T-helper 2 cell treated with Interferon-gamma antibody and Interleukin-4, amounts not matched to agents 100 ng/mL and 5 ng/mL, for 36 hours (primary cell): ENCODE measurements at regions not wholly inside any gene's neighbourhood (a gene's known extent, or its start where the extent isn't known, plus 50 kb on each side); places are given as distances from the start of the nearest gene placed in this dataset.

Experiments
- intact Hi-C: fragments of 100-400 bp; cut with micrococcal nuclease; formaldehyde crosslinking; loops from one replicate; pipeline ENCODE4 v1.15.1; 2023

DNA sequence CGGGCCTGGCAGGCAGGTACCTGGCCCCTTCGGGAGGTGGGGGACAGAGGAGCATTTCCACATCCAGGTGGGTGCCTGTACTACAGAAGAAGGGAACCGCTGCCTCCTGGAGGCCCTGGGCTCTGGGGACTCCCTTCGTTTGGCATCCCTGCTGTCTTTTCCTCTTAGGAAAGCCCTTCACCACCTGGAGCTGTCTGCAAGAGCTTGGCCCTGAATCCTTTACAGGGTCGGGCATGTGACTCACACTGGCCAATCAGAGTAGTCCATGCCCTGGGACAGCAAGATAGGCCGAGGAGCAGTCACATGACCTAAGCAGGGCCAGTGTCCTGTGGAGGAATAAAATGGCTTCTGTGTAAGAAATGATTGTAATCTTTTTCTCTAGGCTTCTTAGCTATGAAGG, 224.9 kb downstream of the ANKRD60 start:
- intact Hi-C loops, result no loop called here

DNA sequence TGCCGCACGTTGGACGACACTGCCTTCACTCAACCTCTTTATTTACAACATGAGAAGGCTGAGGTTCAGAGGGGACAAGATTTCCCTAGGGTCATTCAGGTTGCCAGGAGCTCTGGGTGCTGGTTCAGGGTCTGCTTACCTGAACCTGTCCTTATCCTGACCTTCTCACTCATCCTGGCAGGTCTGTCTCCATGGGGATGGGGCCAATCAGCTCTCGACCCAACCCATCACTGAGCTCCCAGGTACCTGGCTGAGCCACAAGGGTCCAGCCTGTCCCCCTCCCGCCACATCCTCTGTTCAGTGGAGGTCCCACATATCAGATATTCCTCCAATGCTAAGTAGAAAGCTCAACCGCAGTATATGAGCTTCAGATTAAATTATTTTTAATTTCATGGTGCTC, 225.6 kb downstream of the ANKRD60 start:
- intact Hi-C loops, result no loop called here

DNA sequence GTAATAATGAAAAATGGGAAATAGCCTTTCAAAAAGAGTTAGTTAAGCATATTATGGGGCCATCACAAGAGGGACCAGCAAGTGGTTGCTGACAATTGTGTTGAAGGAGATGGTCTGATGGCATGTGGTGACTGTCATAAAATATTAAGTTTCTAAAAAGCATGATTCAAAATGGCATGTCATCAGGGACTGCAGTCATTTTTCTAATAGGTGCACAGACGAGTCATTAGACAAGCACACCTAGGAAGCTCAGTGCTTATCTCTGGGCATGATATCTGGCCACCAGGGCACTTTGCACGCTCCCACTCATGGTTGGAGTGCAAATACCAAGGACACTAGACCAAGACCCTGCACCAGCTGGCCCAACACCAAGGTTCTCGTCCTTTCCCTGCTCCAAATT, 226.5 kb downstream of the ANKRD60 start:
- intact Hi-C loops, result no loop called here

DNA sequence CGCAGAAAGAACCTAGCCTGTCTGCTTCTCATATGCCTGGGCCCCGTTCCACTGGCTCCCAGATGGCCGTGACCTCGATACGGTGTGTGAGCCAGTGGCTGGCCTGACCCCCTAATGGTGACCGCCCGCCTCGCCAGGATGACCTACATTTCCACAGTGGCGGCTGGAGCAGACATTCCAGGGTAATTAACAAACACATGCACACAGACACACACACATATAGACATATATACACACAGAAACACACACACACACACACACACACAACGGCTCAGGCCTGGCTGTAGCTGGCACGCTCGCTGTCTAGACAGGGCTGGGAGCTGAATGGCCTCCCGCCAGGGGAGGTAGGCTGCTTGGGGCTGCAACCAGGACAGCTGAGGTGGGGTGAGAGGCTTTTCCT, 227.1 kb downstream of the ANKRD60 start:
- intact Hi-C loops, result no loop called here

DNA sequence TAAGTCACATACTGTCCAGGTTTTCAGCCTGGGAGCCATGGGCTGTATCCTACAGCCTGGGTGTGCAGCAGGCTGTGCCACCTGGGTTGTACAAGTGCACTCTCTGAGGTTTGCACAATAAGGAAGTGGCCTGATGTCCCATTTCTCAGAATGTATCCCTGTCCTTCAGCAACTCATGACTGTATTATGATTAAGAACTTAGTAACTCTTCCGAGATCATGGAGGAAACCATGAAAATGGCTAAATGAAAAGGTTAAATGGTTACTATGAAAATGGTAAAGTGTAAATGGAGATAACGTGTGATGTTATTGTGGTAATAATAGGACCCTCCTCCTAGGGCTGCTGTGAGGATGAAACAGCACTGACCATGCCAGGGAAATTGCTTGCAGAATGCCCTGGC, 227.6 kb downstream of the ANKRD60 start:
- intact Hi-C loops, result no loop called here

DNA sequence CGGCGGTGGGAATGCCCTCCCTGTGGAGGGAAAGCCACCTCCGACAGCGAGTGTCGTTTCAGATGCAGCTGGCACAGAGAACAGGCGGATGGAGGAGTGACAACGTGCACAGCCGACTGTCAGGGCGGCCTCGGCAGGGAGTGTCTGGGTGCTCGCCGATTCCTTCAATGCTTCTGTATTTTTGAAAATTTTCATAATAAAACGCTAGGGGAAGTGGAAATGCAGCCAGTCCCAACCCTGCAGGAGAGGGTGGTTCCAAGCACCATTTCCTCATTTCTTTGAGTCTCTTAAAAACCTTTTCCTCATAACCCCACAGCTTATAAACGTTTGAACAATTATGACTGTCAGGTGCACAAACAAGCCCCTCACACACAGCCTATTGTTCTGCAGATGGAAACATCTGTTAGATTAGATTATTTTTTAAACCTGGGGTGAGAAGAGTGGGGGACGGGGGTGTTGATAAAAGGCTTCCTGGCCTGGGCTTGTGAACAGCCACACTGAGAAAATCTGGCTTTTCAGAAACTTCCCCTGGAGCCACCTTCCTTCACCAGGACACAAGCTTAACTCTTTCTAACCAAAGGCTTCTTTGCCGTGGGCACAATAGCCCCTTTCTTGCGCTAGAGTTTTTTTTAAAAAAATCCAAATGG, 228.9 kb downstream of the ANKRD60 start:
- intact Hi-C loops, result no loop called here

DNA sequence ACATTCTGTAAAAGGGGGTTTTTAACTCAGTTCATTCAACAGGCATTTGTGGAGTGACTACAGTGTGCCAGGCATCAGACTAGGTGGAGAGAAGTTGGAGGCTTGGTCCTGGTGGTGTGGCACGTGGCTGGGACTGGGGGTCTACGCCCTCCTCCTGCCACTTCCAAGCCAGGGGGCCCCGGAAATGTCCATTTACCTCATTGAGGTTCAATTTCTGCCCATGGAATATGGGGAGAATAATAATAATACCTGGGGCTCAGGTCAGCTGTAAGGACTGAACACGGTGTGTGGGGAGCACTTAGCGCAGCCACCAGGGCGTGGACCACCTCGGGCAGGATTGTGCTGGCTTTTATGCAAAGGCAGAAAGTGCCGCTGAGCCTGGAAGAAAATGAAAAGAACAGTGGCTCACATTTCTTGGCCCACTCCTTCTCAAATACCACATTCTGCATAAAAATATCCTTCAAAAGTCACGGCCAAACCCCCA, 229.4 kb downstream of the ANKRD60 start:
- intact Hi-C loops, result no loop called here

DNA sequence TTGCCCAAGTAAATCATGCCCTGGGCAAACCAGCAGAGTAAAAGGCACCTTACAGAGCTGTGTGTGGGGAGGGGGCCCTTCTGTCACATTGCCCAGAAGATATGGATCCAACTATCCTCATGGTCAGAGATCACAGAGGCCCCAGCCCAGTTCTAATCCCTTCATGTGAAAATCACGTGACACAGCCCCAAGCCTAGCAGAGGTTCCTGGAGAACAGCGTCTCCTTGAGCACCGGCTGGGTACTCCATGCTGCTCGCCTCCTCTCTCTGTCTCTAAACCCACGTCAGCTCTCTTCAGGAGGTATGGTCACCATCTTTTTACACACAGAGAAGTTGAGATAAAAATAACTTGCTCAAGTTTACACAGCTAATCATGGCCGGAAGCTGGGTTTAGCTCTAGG, 230.2 kb downstream of the ANKRD60 start:
- intact Hi-C loops, result no loop called here

DNA sequence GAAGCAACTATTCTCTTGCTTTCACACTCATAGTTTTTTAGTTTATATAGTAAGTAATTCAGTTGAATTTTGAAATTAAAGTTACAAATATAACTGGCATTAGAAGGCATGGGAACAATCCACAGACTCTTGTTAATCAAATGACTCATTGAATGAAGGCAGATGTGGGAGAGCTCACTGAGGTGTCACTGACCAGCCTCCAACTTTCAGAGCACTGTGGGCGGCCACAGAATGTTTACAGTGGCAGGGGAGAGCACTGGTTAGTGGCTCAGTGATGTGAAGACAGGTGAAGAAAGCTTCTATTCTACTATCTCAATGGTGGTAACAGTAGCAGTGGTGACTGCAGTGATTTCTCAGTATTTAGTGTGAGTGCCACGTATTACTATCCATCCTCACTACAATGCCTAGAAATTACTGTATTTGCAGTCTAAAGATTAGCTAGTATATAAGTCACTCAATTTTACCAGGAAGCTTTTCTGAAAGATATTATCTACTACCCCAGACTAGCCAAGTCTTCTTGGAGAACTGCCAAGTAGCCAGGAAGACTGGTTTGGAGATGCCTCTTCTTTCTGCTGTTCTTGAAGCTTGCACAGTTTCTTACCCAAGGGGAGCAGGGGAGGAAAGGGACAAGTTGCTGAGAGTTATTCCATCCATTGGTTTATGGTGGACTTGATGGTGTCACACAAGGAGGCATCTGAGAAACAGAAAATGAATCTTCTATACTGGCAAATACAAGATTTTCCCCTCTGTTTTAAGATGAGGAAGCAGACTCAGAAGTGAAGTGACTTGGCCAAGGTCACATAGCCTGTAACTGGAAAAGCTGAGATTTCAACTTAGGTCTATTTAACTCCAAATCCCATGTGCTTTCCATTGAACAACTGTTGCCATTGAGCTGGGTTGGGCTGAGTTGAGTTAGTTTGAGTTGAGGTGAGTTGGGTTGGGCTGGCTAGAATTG, 231.2 kb downstream of the ANKRD60 start:
- intact Hi-C loops, result no loop called here

DNA sequence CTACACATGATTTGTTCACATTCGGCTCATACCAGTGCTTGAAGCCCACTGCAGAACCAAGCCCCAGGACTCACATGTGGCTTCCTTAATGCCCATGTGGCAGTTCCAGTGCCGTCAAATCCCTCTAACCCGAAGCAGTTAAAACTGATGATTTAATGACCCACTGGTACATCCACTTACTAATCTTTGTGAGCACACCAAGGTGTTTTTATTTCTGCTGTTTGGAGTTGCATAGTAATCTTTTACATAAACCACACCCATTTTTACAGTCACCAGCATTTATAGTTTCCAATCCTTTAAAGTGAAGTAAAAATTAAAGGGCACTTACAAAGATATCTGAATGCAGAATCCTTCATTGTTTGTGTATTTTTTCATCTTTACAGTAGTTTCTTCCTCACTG, 232.0 kb downstream of the ANKRD60 start:
- intact Hi-C loops, result no loop called here

DNA sequence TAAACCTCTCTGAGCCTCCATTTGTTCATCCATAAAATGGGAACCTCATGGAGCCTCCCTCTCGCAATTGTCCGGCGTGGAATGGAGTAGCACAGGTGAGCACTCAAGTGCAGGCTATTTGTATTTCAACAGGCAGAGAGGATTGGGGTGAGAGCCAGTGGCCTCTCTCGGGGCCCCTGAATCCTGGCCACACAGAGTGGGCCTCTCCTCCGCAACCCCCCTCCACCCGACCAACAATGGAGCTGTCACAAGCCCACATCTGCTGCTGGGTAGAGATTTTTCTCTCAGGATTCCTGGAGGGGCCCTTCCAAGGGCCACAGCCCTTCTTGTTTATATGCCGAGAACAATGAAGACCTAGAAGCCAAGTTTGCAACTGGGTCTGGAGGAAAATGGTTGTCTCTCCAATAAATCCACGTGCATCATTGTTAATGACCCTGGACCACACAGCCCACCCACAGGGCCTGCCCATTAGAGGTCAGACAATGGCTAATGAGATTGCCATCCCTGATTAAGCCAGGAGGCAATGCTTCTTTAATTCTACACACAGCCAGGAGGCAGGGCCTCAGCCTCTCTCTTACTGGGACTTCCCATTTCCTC, 233.0 kb downstream of the ANKRD60 start:
- intact Hi-C loops, result no loop called here

DNA sequence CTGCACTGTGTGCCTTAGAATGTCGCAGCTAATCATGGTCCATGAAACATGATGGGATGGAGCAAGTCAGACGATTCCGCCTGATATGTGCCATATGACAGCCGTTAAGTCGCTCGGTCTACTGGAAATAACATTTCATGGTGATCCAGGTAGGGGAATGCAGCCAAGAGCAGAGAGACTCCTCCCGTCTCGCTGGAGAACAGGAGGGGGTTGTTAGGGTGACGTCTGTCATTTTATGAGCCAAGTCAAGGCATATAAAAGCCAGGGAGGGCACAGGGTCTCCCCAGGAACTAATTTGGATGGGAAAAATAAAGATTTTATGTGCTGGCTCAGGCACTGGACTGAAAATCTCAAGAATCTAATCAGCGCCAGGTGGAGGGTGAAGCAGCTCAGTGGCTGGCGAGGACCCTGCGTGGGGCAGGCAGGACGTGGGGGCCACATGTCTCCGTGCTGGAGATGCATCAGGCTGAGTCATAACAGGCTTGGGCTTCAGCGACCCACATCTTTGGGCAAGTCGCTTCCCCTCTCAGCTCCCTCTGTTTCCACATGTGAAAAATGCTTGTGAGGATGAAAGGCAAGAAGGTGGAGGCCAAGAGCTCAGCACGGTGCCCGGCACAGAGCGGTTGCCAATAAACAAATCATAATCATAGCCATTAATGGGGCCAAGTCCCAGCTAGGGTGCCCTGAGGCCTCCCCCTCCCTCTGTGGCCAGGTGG, 234.6 kb downstream of the ANKRD60 start:
- intact Hi-C loops, result no loop called here

DNA sequence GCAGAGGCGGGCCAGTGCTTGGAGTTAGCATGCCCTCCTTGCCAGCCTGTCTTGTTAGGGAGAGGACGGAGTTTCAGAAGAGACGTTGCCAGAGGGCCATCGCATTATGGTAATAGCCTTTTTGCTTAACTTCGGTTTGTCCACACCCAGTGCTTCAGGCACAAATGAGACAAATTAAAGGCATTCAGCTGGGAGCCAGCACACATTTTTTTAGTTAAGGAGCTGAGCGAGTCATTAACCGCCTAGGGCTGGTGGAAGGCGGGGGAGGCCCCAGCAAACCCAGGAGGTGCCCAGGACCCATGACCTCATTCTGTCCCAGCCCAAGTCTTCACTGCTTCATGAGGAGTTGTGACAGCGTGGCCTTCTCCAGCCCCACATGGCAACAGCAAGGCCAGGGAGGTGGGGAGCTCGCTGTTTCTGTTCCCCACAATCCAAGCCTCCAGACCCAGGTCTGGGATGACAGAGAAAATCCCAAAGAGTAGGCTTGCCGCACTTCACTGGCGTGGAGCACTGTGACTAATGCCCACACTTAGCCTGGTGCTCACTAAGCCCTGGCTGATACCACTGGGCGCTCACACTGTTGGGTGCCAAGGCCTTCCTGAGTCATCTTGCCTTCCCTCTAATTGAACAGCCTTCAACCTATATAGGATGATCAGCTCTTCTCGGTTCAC, 237.1 kb downstream of the ANKRD60 start:
- intact Hi-C loops, result no loop called here

DNA sequence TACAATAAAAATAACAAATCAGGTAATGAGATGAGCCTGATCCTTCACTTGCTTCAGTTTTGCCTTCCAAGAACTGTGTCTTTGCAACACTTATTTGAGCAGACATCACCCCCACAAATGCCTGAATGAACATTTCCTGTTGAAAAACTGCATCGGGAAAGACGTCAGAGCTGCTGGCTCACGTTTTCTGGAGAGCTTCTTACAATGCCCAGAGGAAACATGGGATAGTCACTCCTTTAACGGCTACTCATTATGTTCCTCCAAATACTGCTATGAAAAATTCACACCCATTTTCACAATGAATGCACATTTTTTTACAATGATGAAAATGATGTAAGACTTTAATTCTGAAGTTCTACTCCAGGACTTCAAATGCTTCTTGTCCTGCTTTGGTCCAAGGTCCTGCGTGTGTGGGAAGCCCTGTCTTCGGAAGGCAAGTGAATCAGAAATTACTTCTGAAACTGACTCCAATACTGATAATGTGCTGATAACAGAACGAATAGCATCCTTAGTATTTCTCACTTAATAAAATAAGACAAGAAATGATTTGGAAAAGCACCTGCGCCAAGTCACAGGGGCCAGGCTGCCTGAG, 238.0 kb downstream of the ANKRD60 start:
- intact Hi-C loops, result no loop called here

DNA sequence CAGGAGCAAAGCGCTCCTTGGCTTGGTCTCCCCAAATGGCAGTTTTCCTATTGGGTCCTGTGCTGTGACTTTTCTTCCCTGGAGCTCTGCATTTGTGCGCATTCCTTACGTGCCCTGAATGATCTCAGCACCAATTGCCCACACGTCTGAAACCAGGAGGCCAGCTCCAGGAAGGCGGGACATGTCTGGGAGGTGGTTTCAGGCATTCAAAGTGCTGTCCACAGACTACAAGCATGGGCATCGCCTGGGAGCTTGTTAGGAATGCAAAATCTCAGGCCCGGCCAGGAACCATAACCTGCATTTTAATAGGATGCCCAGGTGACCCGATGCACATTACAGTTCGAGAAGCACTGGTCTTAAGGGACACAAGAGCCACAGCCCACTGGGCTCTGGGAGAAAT, 239.6 kb downstream of the ANKRD60 start:
- intact Hi-C loops, result no loop called here

DNA sequence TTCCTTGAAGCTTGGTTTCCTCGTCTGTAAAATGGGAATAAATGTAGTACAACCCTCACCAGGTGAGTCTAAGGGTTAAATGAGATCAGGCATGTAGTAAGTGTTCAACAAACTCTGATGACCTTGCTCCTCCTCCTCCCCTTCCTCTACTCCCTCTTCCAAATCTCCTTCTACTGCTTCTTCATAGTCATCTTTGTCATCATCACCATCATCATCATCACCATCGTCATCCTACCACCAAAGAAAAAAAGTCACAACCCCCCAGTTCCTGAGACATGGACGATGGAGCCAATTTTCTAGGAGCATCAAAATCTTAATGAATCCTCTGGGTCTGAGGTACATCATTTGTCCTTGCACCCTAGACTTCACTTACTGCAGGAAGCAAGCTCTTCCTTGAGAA, 240.0 kb downstream of the ANKRD60 start:
- intact Hi-C loops, result no loop called here

DNA sequence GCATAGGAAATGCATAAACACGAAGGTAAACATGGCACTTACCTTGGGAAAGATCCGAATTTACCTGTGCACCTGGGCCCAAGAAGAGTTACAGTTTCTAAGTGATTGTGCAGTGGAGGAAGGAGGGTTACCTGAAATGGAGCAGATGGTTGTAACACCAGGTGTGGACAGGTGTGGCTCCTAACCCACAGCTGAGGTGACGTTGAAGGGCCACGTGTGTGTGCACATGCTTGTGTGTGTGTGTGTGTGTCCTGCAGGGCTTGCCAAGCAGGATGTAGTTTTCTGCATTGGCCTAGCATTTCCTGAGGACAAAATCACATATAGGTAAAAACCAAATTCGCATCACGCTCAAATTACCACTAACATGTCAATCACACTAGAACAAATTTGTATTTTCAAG, 240.8 kb downstream of the ANKRD60 start:
- intact Hi-C loops, result no loop called here

DNA sequence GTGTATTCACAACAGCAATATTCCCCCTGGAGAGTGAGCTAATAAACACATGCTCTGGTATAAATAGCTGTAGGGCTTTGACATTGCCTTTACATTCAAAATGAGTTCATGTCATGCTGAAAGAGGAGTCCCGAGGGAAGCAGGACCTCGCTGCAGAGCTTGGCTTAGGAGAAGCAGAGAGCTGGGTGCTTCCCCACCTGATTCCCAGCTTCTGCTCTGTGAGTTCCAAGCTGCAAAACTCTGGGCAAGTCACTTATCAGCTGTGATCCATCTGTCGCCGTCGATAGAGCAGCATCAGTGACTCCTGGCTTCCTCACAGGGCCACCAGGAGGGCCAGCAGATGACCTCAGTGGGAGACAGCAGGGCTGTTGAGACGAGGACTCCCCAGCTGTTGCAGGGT, 241.8 kb downstream of the ANKRD60 start:
- intact Hi-C loops, result no loop called here

DNA sequence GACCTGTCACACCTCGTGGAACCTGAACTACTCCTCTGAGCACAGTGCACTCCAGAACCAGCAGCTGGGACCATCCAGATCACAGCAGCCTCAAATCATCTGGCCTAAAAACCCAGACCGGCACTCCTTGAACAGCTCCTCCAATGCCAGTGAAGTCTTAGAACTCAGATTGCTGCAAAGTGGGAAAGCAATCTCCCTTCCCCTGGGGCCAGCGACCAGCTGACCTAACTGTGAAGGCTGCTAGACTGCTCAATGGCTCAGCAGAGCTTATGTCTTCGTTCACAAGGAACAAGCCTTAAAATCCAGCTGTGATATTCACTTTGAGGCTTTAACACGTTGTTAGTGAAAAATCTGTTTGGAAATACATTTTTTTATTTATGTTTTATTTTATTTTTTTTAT, 243.2 kb downstream of the ANKRD60 start:
- intact Hi-C loops, result no loop called here

DNA sequence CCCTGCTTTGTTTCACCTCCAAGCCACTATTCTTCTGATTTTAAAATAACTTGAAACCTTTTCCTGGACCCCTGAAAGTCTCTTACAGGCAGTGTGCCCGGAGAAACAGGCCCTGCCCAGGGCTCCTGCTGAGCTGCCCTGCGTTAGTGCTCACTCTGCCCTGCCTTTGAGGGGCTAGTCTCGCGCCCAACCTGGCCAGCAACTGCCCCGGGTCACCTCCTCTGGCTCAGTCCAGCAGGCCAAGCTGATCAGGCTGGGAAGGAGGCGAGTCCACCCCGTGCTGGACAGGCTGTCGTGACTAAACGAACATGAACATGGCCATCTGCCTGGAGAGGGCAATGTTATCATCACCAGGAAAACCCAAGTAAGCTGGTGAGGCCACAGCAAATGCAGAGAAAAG, 245.4 kb downstream of the ANKRD60 start:
- intact Hi-C loops, result no loop called here

DNA sequence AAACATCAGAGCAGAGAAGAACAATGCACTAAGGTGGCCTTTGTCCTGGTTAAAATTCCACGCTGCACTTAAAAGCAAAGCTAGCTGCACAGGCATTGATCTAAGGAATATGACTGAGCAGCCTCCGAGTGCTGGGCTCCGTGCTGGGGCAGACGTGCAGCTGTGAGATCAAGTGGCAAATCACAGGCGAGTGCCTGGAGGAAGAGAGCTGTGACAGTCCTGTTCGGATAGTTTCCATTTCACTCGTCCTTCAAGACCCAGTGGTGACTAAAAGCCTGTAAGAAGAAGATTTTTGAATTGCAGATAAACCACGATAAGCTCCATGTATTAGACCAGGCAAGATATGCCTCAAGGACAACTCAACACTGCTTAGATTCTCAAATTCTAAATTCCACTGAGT, 247.9 kb downstream of the ANKRD60 start:
- intact Hi-C loops, result no loop called here
